Panc1 (cell line): ENCODE measurements at regions not wholly inside any gene's neighbourhood (a gene's known extent, or its start where the extent isn't known, plus 50 kb on each side); places are given as distances from the start of the nearest gene placed in this dataset.

Experiments
- CTCF ChIP-seq: fragments of 450-650 bp; IDR thresholded peaks from 2 replicates; pipeline ENCODE4 v1.5.1; 2017; ENCODE audit warnings: mild to moderate bottlenecking
- POLR2AphosphoS5 ChIP-seq: IDR thresholded peaks from 2 replicates; pipeline ENCODE4 v1.6.1; 2012; ENCODE audit warnings: mild to moderate bottlenecking, low read depth, low read length, moderate library complexity
- REST ChIP-seq, 2 experiments: IDR thresholded peaks; 2 replicates each; pipeline ENCODE4 v1.6.1; 2011 to 2012; ENCODE audit warnings: low read depth in 2 of 2, control low read depth in 1 of 2, low read length in 1 of 2, mild to moderate bottlenecking in 1 of 2, moderate library complexity in 1 of 2; ENCODE audit not compliant: insufficient read depth in 1 of 2
- SIN3A ChIP-seq: IDR thresholded peaks from 2 replicates; pipeline ENCODE4 v1.6.1; 2012; ENCODE audit warnings: low read depth, mild to moderate bottlenecking, low read length, moderate library complexity, borderline replicate concordance; ENCODE audit not compliant: insufficient read depth
- TCF7L2 ChIP-seq: IDR thresholded peaks from 2 replicates; pipeline ENCODE4 v1.6.1; 2011; ENCODE audit warnings: mild to moderate bottlenecking, low read depth, low read length, inconsistent platforms

GRCh38 chr20:19921284-19921793 lies 95.8 kb upstream of the NAA20 start:
- TF ChIP-seq CTCF, result no peak
- TF ChIP-seq POLR2AphosphoS5, result no peak
- TF ChIP-seq REST (IDR thresholded peaks at IDR 0.05; ENCODE audit: insufficient read depth in 1 of 2, low read depth in 2 of 2, low read length in 1 of 2), result no peak
- TF ChIP-seq SIN3A, result no peak
- no peak for TF ChIP-seq TCF7L2
